ENCODE measurements at regions not wholly inside any gene's neighbourhood (a gene's known extent, or its start where the extent isn't known, plus 50 kb on each side); places are given as distances from the start of the nearest gene placed in this dataset.

GRCh38 chr2:234655706-234656105, 158.8 kb upstream of the ARL4C start:
- dilution Hi-C loops (cut with MboI; ENCODE audit: extremely low pct_ligation_motif_present, low sequenced_read_pairs), result no loop called here
- H3K36me3 ChIP-seq (ENCODE audit: control insufficient read depth in 2 of 2, extremely low read depth in 1 of 2, insufficient read depth in 2 of 2, low read length in 2 of 2), result no peaks in the 10 kb centered on the region
- H3K9me3 ChIP-seq (ENCODE audit: control insufficient read depth, low read depth, low read length), result no peaks in the 10 kb centered on the region
- no peak for FAIRE-seq
- H3K9ac ChIP-seq (ENCODE audit: control insufficient read depth, extremely low read depth, insufficient read depth, low read length), result no peak overlapping the region
- no peak overlapping the region for H2AFZ ChIP-seq (ENCODE audit: control insufficient read depth, low read length)
- no peak overlapping the region for H3K4me3 ChIP-seq (ENCODE audit: control insufficient read depth in 2 of 3, extremely low read depth in 1 of 3, insufficient read depth in 2 of 3, low read depth in 1 of 3, low read length in 3 of 3)
- no peaks in the 10 kb centered on the region for H3K79me2 ChIP-seq (ENCODE audit: control insufficient read depth, insufficient read depth, low read length)
- no peak overlapping the region for H3K4me2 ChIP-seq (ENCODE audit: control insufficient read depth, extremely low read depth, insufficient read depth, low read depth, low read length)
- DNase-seq (ENCODE audit: low read depth, low spot score), result no peak
- no peaks in the 10 kb centered on the region for H3K27me3 ChIP-seq (ENCODE audit: control insufficient read depth, extremely low read depth, insufficient read depth, low read length)
- H3K9me1 ChIP-seq (ENCODE audit: control insufficient read depth, extremely low read depth, insufficient read depth, low read length), result no peaks in the 10 kb centered on the region
- H3K27ac ChIP-seq (ENCODE audit: control insufficient read depth, insufficient read depth, low read length), result no peak overlapping the region
- no peaks in the 10 kb centered on the region for H3K4me1 ChIP-seq (ENCODE audit: control insufficient read depth, extremely low read depth, insufficient read depth, low read length)
- no peaks in the 10 kb centered on the region for H4K20me1 ChIP-seq (ENCODE audit: control insufficient read depth, extremely low read depth, insufficient read depth, low read length)
- TF ChIP-seq CTCF (optimal IDR thresholded peaks at IDR 0.05 in 1 of 3, IDR thresholded peaks at IDR 0.05 in 1 of 3, conservative IDR thresholded peaks at IDR 0.05 in 1 of 3; ENCODE audit: extremely low read depth in 1 of 3, insufficient read depth in 2 of 3, low read length in 3 of 3) (no peak), EZH2 (IDR thresholded peaks at IDR 0.05; ENCODE audit: low read length) (no peak)

- Histone ChIP-seq H3K9me1 (ENCODE audit: control insufficient read depth, extremely low read depth, insufficient read depth, low read length) (no peaks in the 10 kb centered on the region), H3K27me3 (ENCODE audit: control insufficient read depth, extremely low read depth, insufficient read depth, low read length) (no peaks in the 10 kb centered on the region), H3K9ac (ENCODE audit: control insufficient read depth, extremely low read depth, insufficient read depth, low read length) (no peak overlapping the region), H3K4me2 (ENCODE audit: control insufficient read depth, extremely low read depth, insufficient read depth, low read depth, low read length) (no peak overlapping the region), H3K4me1 (ENCODE audit: control insufficient read depth, extremely low read depth, insufficient read depth, low read length) (no peaks in the 10 kb centered on the region), H2AFZ (ENCODE audit: control insufficient read depth, low read length) (no peak overlapping the region), H3K36me3 (ENCODE audit: control insufficient read depth in 2 of 2, extremely low read depth in 1 of 2, insufficient read depth in 2 of 2, low read length in 2 of 2) (no peaks in the 10 kb centered on the region), H4K20me1 (ENCODE audit: control insufficient read depth, extremely low read depth, insufficient read depth, low read length) (no peaks in the 10 kb centered on the region), H3K9me3 (ENCODE audit: control insufficient read depth, low read depth, low read length) (no peaks in the 10 kb centered on the region), H3K27ac (ENCODE audit: control insufficient read depth, insufficient read depth, low read length) (no peak overlapping the region), H3K4me3 (ENCODE audit: control insufficient read depth in 2 of 3, extremely low read depth in 1 of 3, insufficient read depth in 2 of 3, low read depth in 1 of 3, low read length in 3 of 3) (no peak overlapping the region), H3K79me2 (ENCODE audit: control insufficient read depth, insufficient read depth, low read length) (no peaks in the 10 kb centered on the region)
- DNase-seq (ENCODE audit: low read depth, low spot score), result no peak
- dilution Hi-C loops (cut with MboI; ENCODE audit: extremely low pct_ligation_motif_present, low sequenced_read_pairs), result no loop called here
- no peak for FAIRE-seq
- no peak for TF ChIP-seq EZH2 (IDR thresholded peaks at IDR 0.05; ENCODE audit: low read length)
- no peak for TF ChIP-seq CTCF (optimal IDR thresholded peaks at IDR 0.05 in 1 of 3, IDR thresholded peaks at IDR 0.05 in 1 of 3, conservative IDR thresholded peaks at IDR 0.05 in 1 of 3; ENCODE audit: extremely low read depth in 1 of 3, insufficient read depth in 2 of 3, low read length in 3 of 3)
Measured at GRCh38 chr2:234650911-234651310, 154.0 kb upstream of the ARL4C start.

Measured in keratinocyte (primary cell).